T follicular helper cell (primary cell): ENCODE measurements at regions not wholly inside any gene's neighbourhood (a gene's known extent, or its start where the extent isn't known, plus 50 kb on each side); places are given as distances from the start of the nearest gene placed in this dataset.

ENCODE experiments used
- DNase-seq: peaks from one replicate; pipeline ENCODE4 v3.0.0-alpha.2; 2020; ENCODE audit warnings: low read depth

DNA sequence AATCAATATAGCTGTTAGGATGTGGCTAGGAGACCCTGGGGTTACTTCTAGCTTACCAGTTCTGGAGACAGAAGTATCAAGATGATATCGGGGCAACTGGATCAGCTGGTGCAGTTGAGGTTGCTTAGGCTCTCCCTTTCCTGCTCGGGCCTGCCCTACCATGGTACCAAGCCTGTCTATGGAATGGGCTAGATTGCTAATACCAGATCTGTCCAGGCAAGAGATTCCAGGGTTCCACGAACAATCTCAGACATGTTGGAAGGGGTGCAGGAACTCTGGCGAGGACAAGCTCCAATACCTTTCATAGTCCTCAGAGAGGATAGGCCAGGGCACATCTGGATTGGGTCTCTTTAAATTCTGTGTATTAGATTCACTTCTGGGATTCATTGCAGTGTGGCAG lies 53.8 kb downstream of the ADM start:
- DNase-seq: no peak

GRCh38 chr11:10359171-10359570 lies 54.3 kb downstream of the ADM start:
- no peak for DNase-seq

- no peak for DNase-seq
Measured at GRCh38 chr11:10360835-10361234, 56.0 kb downstream of the ADM start.

- DNase-seq: no peak
Measured at GRCh38 chr11:10365045-10365444, 60.2 kb downstream of the ADM start.

DNA sequence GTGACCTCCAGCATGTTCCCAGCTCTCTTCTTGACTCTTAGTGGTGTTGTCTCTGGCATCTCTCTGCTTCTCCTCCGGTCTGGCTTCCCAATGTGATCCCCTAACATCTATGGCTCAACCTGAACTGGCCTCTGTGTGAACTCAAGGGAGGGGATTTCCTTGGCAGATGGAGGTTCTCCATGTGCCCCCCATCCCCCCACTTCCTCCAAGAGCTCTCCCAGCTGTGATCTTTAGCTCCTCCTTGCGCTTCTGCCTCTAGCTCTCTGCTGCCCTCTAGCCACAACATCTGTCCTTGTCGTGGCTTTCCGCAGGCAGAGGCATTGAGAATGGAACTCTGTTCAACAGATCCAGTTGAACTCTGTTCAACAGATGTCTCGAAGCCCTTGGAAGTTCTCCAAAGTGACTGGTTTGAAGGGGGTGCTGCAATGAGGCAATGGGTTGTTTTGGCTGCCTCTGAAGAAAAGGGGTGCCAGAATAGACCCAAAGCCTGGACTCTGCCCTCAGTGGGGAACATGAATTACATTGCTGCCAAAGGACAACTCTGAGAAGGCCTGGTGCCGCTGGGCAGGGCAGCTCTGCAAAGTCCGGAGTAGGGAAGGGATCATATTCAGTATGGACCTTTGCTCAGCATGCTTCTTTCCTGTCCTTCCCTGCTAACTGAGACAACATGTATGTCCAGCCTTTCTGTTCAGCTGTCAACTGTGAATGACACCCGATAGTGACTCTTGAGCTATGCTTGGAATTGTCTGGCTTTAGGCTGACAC lies 61.9 kb downstream of the ADM start:
- DNase-seq: peak; percentile 16

- DNase-seq: no peak
Measured at GRCh38 chr11:10371926-10372641, 67.2 kb downstream of the ADM start.

- no peak for DNase-seq
Measured at GRCh38 chr11:10373340-10373739, 68.5 kb downstream of the ADM start.

DNA sequence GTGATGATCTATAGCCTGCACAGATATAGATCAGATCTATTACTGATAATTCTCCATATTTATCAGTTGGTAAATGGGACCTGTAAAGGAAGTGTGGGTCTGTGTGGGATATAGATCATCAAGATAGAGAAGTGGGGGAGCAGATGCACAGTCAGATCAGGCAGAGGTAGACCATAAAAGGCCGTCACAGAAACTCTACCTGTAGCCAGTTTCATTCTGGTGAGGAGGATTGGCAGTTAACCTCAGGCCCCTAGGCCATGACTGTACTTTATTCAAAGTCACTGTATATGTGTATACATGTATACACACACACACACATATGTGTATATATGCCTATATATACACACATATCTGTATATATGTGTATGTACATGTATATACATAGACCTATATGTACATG lies 69.1 kb downstream of the ADM start:
- DNase-seq: no peak

DNA sequence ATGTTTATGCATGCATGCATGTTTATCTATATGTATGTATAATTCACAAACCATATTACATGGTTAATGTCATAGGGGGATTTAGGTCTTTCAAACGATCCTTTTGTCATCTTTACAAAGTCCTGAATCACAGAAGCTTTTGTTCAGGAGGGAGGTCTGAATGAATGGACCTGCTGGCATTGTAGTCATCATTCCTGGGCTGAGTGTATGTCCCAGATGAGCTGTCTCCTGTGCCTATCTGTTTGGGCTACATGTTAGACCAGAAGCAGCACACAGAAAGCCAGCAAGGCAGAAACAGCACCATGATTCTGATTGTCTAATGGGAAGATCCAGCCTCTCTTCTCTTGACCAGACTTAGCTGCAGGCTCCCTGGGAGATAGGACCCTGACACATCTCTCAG lies 69.5 kb downstream of the ADM start:
- no peak for DNase-seq

- no peak for DNase-seq
Measured at GRCh38 chr11:10375280-10375971, 70.6 kb downstream of the ADM start.

- DNase-seq: no peak
Measured at GRCh38 chr11:10376061-10376460, 71.2 kb downstream of the ADM start.

DNA sequence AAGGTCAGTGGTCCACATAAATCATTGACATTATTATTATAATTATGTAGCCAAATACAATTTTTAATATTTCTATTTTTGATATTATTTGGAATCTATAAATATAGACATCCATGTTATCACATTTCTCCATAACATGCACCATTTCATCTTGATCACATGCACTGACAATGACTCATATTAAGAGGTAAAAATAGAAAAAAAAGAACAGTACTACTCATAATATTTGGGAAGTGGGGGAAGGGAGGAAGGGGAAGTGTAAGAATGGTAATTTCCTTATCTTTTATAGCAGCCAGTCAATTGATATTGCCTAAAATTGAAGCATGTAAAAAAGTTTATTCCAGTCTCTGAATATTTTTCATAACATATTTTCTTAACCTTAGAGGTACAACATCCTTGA lies 72.3 kb downstream of the ADM start:
- DNase-seq: no peak

GRCh38 chr11:10378362-10378761 lies 73.5 kb downstream of the ADM start:
- DNase-seq: no peak

DNA sequence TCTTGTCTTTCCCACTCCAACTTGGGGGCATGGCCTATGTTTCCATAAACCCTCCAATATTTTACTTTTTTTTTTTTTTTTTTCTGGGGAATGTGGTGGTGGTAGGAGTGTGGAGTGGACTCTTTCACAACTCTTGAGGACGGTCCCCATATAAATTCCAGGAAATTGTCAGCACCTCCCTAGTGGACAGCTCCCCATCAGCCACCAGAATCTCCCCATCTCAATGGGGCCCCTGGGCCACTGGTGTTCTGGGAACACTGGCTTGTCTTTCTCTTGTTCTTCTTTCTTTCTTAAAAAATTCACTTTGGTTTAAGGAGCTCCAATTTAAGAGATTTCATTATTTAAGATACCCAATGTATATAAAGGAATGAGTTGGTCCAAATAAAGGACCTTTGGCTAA lies 74.1 kb downstream of the ADM start:
- DNase-seq: no peak

DNA sequence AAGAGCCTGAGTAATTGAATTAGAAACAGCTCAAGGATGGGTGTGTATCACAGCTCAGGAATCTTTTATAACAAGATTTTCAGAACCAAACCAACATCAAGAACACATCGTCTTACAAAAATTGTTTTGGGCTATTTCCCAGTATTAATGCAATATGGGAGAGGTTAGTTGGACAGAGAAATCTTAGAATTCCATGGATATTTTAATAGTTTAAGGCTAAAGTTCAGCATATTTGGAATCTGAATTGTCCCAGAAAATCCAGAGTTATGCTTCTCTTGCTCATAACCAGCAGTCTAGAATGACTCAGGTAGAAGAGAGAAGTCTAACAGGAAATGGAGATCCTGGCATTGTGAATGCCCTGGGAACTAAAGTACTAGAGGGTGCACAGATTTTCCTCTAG lies 74.6 kb downstream of the ADM start:
- DNase-seq: no peak

DNA sequence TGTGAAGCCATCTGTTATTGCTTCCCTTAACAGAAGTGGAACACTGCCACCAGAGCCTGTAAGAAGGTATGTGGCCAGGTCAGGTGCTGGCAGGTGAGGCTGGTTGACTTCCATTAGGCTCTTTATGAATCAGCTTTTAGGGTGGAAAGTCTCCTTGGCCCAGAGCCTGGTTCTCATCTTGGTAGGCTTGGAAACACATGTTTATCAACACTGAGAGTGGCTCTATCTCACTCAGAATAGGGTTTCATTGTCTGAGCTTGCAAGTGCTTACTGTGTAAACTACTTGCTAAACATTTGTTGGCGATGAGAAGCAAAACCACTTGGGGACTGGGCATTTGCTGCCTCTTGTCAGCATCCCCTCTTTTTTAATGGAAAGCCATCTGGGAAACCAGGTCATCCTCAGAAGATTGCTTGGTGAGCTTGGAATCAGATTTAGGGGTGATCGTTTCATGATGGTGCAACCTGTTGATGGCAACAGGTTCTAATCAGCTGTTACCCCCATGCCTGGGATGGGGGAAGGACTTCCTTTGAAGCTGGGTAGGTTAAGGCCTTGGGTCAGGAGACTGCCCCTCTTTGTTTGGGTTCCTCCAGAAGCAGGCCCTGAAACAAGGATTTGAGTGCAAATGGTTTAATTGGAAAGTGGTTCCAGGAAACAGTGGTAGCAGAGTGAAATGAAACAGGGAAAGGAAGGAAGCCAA lies 75.0 kb upstream of the AMPD3 start:
- DNase-seq: no peak

DNA sequence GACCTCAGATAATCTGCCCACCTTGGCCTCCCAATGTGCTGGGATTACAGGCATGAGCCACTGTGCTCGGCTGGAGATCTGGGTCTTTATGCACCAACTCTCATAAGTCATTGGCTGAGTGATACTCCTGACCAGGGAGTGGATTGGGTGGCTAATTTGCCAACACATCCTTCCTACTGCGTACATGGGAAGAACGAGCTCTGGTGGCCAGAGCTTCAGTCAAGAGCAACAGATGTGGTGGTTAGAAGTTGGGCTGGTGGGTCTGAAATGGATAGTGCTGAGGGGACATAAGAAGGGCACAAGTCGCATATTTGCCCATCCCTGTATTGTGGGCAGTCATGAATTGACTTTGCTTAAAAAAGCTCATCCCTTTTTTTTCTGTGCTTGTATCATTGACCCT lies 74.1 kb upstream of the AMPD3 start:
- DNase-seq: no peak

DNA sequence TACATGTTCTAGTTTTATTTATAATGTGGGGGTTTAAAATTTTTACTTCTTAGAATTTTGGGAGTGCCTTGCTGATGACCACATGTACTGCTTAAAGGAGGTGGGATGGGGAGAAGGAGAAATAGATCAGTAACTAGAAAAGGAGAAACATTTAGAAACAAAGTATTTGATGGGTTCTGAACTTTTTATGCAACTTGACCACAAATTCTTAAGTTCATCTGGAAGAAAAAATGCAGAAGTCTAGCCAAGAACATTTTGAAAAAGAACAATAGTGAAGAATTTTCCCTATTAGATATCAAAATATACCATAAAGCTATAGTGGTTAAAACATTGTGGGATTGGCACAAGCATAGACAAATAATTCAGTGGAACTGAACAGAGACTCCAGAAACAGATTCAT lies 73.3 kb upstream of the AMPD3 start:
- DNase-seq: no peak

GRCh38 chr11:10382518-10382917 lies 72.5 kb upstream of the AMPD3 start:
- no peak for DNase-seq

GRCh38 chr11:10385696-10386095 lies 69.4 kb upstream of the AMPD3 start:
- DNase-seq: no peak

DNA sequence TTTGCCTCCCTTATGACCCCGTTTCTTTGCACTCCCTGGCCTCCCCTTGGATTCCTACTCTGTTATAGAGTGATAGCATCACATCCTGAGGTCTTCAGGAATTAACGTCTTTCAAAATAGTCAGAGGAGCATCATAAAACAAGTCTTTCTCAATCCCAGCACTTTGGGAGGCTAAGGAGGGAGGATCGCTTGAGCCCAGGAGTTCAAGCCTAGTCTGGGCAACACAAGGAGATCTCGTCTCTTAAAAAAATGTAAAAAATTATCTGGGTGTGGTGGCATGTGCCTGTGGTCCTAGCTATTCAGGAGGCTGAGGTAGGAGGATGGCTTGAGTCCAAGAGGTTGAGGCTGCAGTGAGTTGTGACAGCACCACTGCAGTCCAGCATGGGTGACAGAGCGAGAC lies 68.7 kb upstream of the AMPD3 start:
- no peak for DNase-seq

- DNase-seq: no peak
Measured at GRCh38 chr11:10386861-10387205, 68.2 kb upstream of the AMPD3 start.
